Vagina (tissue), 2 donors: ENCODE measurements at regions not wholly inside any gene's neighbourhood (a gene's known extent, or its start where the extent isn't known, plus 50 kb on each side); places are given as distances from the start of the nearest gene placed in this dataset.
"Not testable (repeated sequence)": the region's sequence is repeated elsewhere in the genome, so short reads cannot be mapped to it uniquely, and the experiment has no call there.

ENCODE experiments used
- DNase-seq, 2 donors: peaks; one replicate each; pipeline ENCODE4 v3.0.0-alpha.2; 2017; ENCODE audit errors: extremely low spot score in 2 of 2
- H3K27ac ChIP-seq: fragments of 200-600 bp; sonication (generic); one replicate; pipeline ENCODE4 v1.5.1; 2019
- H3K27me3 ChIP-seq: fragments of 200-600 bp; sonication (generic); one replicate; pipeline ENCODE4 v1.5.1; 2019
- H3K36me3 ChIP-seq, 2 donors: fragments of 200-600 bp; sonication (generic); one replicate each; pipeline ENCODE4 v1.5.1; 2017 to 2019
- H3K4me1 ChIP-seq: fragments of 200-600 bp; sonication (generic); one replicate; pipeline ENCODE4 v1.5.1; 2019
- H3K4me3 ChIP-seq, 2 donors: fragments of 200-600 bp; sonication (generic); 1 replicate in 1 of 2; 2 replicates in 1 of 2; pipeline ENCODE4 v1.5.1; 2016 to 2019
- H3K9me3 ChIP-seq: fragments of 200-600 bp; sonication (generic); one replicate; pipeline ENCODE4 v1.5.1; 2019
- CTCF ChIP-seq, 3 experiments: fragments of 450-650 bp in 2 of 3; fragments of 200-600 bp in 1 of 3; sonication (generic) in 1 of 3; IDR thresholded peaks; one replicate each; pipeline ENCODE4 v1.5.1; 2017 to 2019; ENCODE audit warnings: antibody characterized with exemption in 3 of 3, mild to moderate bottlenecking in 2 of 3, moderate library complexity in 2 of 3
- POLR2A ChIP-seq, 2 donors: fragments of 450-650 bp; IDR thresholded peaks; one replicate each; pipeline ENCODE4 v1.6.1; 2017; ENCODE audit warnings: antibody characterized with exemption in 2 of 2, mild to moderate bottlenecking in 2 of 2, moderate library complexity in 2 of 2
- POLR2AphosphoS5 ChIP-seq, 2 donors: sonication (generic); formaldehyde crosslinking; IDR thresholded peaks; one replicate each; pipeline ENCODE4 v1.9.0; 2017; ENCODE audit warnings: antibody characterized with exemption in 2 of 2, mild to moderate bottlenecking in 2 of 2, low read depth in 1 of 2; ENCODE audit not compliant: insufficient read depth in 1 of 2
- intact Hi-C: fragments of 100-400 bp; cut with DNase I; formaldehyde crosslinking; loops from one replicate; pipeline ENCODE4 v1.15.1; 2023

DNA sequence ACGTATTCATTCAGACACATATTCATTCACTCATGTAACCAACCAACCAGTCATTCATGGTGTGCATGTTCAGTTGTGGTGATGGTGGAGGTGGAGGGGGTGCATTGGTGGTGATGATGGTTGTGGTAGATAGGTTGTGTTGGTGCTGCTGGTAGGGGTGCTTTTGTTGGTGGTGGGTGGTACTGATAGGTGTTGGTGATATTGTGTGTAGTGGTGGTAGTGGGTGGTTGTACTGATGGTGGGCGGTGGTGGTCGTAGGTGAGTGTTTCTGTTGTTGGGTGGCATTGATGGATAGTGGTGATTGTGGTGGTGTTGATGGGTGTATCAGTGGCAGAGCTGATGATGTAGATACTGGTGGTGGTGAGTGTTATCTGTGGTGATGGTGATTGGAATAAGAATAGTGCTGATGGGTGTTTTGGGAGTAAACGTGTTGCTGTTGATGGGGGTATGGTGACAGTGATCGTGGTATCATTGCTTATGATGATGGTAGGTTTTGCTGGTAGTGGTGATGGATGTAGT, 59.8 kb upstream of the SHB start:
- Histone ChIP-seq H3K27me3 (no peaks in the 10 kb centered on the region), H3K4me1 (no peaks in the 10 kb centered on the region), H3K27ac (no peak overlapping the region), H3K36me3 (no peaks in the 10 kb centered on the region), H3K4me3 (no peak overlapping the region), H3K9me3 (no peaks in the 10 kb centered on the region)
- intact Hi-C loops, result no loop called here
- DNase-seq, result no peak
- TF ChIP-seq POLR2AphosphoS5 (IDR thresholded peaks at IDR 0.05; ENCODE audit: insufficient read depth in 1 of 2, low read depth in 1 of 2) (no peak), POLR2A (IDR thresholded peaks at IDR 0.05) (no peak), CTCF (IDR thresholded peaks at IDR 0.05) (no peak)

GRCh38 chr9:38127271-38127839, 58.3 kb upstream of the SHB start:
- Histone ChIP-seq H3K36me3 (no peaks in the 10 kb centered on the region), H3K27ac (no peak overlapping the region), H3K27me3 (no peaks in the 10 kb centered on the region), H3K9me3 (no peaks in the 10 kb centered on the region), H3K4me1 (no peaks in the 10 kb centered on the region), H3K4me3 (no peak overlapping the region)
- TF ChIP-seq CTCF (IDR thresholded peaks at IDR 0.05) (no peak), POLR2AphosphoS5 (IDR thresholded peaks at IDR 0.05; ENCODE audit: insufficient read depth in 1 of 2, low read depth in 1 of 2) (no peak), POLR2A (IDR thresholded peaks at IDR 0.05) (no peak)
- intact Hi-C loops, result no loop called here
- DNase-seq, result no peak

DNA sequence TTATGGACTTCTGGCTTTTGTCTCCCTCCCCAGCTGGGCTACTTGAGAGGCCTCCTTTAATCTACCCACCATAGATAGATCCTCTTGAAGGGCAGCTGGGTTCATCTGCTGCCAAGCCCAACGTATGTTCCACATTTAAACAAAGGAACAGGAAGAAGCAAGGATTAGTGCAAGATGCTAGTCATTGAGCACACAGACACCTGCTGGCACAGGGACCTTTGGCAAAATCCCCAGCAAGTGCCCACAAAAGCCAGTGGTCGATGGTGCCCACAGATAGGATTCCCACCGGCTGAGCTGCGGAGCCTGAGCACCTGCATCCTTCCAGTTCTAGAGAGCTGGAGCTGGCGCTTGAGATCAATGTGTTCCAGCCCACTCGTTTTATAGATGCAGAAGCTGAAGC, 57.7 kb upstream of the SHB start:
- Histone ChIP-seq H3K27me3 (no peaks in the 10 kb centered on the region), H3K27ac (no peak overlapping the region), H3K4me3 (no peak overlapping the region), H3K9me3 (no peaks in the 10 kb centered on the region), H3K4me1 (no peaks in the 10 kb centered on the region), H3K36me3 (no peaks in the 10 kb centered on the region)
- TF ChIP-seq CTCF (IDR thresholded peaks at IDR 0.05) (no peak), POLR2AphosphoS5 (IDR thresholded peaks at IDR 0.05; ENCODE audit: insufficient read depth in 1 of 2, low read depth in 1 of 2) (no peak), POLR2A (IDR thresholded peaks at IDR 0.05) (no peak)
- intact Hi-C loops, result no loop called here
- DNase-seq, result no peak

DNA sequence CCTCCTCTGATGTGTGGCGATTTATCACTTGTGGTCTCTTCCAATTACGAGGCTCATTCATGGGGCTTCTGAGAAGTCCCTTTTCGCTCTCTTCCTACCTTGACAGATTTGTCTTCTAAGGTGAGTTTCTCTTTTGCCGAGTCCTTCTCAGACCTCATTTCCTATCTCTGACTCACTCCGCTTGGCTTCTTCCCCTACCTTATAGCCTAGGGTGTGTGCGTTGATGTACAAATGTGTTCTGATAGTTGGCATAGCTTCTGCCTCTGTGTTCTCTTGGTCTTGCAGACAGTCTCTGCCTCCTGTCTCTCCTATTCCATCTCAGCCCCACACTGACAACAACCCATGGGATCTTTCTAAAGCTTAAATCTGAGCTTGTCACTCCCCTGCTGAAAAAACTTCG, 56.9 kb upstream of the SHB start:
- no peak overlapping the region for H3K27ac ChIP-seq
- no peaks in the 10 kb centered on the region for H3K9me3 ChIP-seq
- no peak overlapping the region for H3K4me3 ChIP-seq
- DNase-seq, result no peak
- H3K4me1 ChIP-seq, result no peaks in the 10 kb centered on the region
- no peaks in the 10 kb centered on the region for H3K27me3 ChIP-seq
- no peaks in the 10 kb centered on the region for H3K36me3 ChIP-seq
- TF ChIP-seq POLR2A (IDR thresholded peaks at IDR 0.05) (no peak), CTCF (IDR thresholded peaks at IDR 0.05) (no peak), POLR2AphosphoS5 (IDR thresholded peaks at IDR 0.05; ENCODE audit: insufficient read depth in 1 of 2, low read depth in 1 of 2) (no peak)
- intact Hi-C loops, result no loop called here

GRCh38 chr9:38123359-38123758, 54.3 kb upstream of the SHB start:
- H3K27ac ChIP-seq, intact Hi-C loops, H3K9me3 ChIP-seq, H3K27me3 ChIP-seq, H3K36me3 ChIP-seq, DNase-seq, H3K4me3 ChIP-seq, H3K4me1 ChIP-seq: not testable (repeated sequence)
